OCI-LY3 (cell line): ENCODE measurements at regions not wholly inside any gene's neighbourhood (a gene's known extent, or its start where the extent isn't known, plus 50 kb on each side); places are given as distances from the start of the nearest gene placed in this dataset.
"Not testable (repeated sequence)": the region's sequence is repeated elsewhere in the genome, so short reads cannot be mapped to it uniquely, and the experiment has no call there.

Source experiments
- H2AFZ ChIP-seq: fragments of 200-600, 300-600 bp; shearing (Covaris generic); 2 replicates; pipeline ENCODE4 v1.6.0; 2014; ENCODE audit warnings: antibody characterized with exemption, low read depth, low read length
- H3K27ac ChIP-seq: fragments of 200-600, 300-600 bp; sonication (generic); 2 replicates; pipeline ENCODE4 v1.5.1; 2014; ENCODE audit warnings: mild to moderate bottlenecking, low read length, moderate library complexity, mixed read lengths
- H3K27me3 ChIP-seq: fragments of 200-600, 300-600 bp; sonication (generic); 2 replicates; pipeline ENCODE4 v1.6.1; 2014; ENCODE audit warnings: low read depth, low read length, mixed read lengths
- H3K36me3 ChIP-seq: fragments of 200-600, 300-600 bp; sonication (generic); replicated peaks from 2 replicates; pipeline ENCODE3; 2014; ENCODE audit warnings: low read depth, low read length, mixed read lengths
- H3K4me1 ChIP-seq: fragments of 300-600, 200-600 bp; sonication (generic); 2 replicates; pipeline ENCODE4 v1.6.1; 2014; ENCODE audit warnings: low read length, mixed read lengths
- H3K4me2 ChIP-seq: fragments of 200-600, 300-600 bp; sonication (generic); 2 replicates; pipeline ENCODE4 v1.6.1; 2014; ENCODE audit warnings: low read length, mixed read lengths
- H3K4me3 ChIP-seq: fragments of 300-600, 200-600 bp; sonication (generic); 2 replicates; pipeline ENCODE4 v1.5.1; 2014; ENCODE audit warnings: antibody characterized with exemption, mild to moderate bottlenecking, low read length, moderate library complexity
- H3K79me2 ChIP-seq: fragments of 300-600, 200-600 bp; shearing (Covaris generic); 2 replicates; pipeline ENCODE4 v1.6.1; 2014; ENCODE audit warnings: mild to moderate bottlenecking, low read length, mixed read lengths
- H3K9ac ChIP-seq: fragments of 300-600, 200-600 bp; shearing (Covaris generic); 2 replicates; pipeline ENCODE4 v1.6.0; 2014; ENCODE audit warnings: mild to moderate bottlenecking, low read length, moderate library complexity
- H3K9me3 ChIP-seq: fragments of 200-600, 300-600 bp; shearing (Covaris generic); 2 replicates; pipeline ENCODE4 v1.6.1; 2014; ENCODE audit warnings: low read length, mixed read lengths; ENCODE audit not compliant: insufficient read depth
- H4K20me1 ChIP-seq: fragments of 200-600, 300-600 bp; sonication (generic); 2 replicates; pipeline ENCODE4 v1.6.1; 2016; ENCODE audit warnings: low read length, mixed read lengths; ENCODE audit not compliant: insufficient read depth
- EZH2phosphoT487 ChIP-seq: fragments of 200-600 bp; shearing (Covaris generic); IDR thresholded peaks from 2 replicates; pipeline ENCODE4 v1.6.1; 2018; ENCODE audit warnings: antibody characterized with exemption, mixed run types, low read depth
- TF ChIP-seq, protein P1 (sequence below): fragments of 200-600, 300-600 bp; sonication (generic); IDR thresholded peaks from 2 replicates; pipeline ENCODE4 v1.5.1; 2014; ENCODE audit warnings: antibody characterized with exemption, low read length, low read depth

DNA sequence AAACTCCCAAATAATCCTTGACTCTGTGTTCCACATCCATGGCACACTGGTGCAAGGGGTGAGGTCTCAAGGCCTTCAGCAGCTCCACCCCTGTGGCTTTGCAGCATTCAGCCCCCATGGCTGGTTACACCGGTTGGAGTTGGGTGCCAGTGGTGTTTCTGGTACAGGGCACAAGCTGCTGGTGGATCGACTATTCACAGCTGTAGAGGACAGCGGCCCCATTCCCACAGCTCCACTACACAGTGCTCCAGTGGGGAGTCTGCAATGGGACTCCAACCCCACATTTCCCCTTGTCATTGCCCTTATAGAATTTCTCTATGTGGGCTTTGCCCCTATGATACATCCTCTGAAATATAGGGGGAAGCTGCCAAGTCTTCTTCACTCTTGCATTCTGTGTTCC, 64.3 kb upstream of the SGO1 start:
- H3K79me2 ChIP-seq = no peaks in the 10 kb centered on the region
- H3K27me3 ChIP-seq = 0 out of 2 replicates have a peak, but pooled peaks cover 2% of the 10 kb centered on the region
- H2AFZ ChIP-seq = no peak overlapping the region
- no peak overlapping the region for H3K9ac ChIP-seq
- H3K4me2 ChIP-seq = no peak overlapping the region
- H3K4me1 ChIP-seq = peaks cover 19% of the 10 kb centered on the region
- H3K9me3 ChIP-seq = peaks cover 9% of the 10 kb centered on the region; the same call in 1 of the 2 replicates
- peaks cover 8% of the 10 kb centered on the region for H3K36me3 ChIP-seq
- no peaks in the 10 kb centered on the region for H4K20me1 ChIP-seq
- H3K27ac ChIP-seq = no peak overlapping the region
- TF ChIP-seq, protein P1, sequence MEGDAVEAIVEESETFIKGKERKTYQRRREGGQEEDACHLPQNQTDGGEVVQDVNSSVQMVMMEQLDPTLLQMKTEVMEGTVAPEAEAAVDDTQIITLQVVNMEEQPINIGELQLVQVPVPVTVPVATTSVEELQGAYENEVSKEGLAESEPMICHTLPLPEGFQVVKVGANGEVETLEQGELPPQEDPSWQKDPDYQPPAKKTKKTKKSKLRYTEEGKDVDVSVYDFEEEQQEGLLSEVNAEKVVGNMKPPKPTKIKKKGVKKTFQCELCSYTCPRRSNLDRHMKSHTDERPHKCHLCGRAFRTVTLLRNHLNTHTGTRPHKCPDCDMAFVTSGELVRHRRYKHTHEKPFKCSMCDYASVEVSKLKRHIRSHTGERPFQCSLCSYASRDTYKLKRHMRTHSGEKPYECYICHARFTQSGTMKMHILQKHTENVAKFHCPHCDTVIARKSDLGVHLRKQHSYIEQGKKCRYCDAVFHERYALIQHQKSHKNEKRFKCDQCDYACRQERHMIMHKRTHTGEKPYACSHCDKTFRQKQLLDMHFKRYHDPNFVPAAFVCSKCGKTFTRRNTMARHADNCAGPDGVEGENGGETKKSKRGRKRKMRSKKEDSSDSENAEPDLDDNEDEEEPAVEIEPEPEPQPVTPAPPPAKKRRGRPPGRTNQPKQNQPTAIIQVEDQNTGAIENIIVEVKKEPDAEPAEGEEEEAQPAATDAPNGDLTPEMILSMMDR = no peak
- no peak for TF ChIP-seq EZH2phosphoT487
- H3K4me3 ChIP-seq = no peak overlapping the region

DNA sequence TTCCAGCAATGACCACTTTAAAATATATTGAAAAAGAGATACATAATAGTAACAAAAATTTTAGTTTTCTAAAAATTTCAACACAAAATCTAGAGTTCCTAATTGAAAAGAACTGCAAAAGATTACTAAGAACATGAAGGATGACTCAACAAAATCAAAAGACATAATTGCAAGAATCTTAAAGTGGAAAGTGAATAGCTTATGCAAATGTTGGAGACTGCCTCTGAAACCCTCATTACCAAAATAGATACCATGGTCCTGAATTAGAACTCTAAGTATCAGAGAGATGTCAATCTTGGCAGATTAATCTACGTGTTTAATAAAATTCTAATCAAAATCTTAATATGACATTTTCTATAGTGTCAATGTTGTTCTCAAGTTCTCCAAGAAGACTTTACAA, 60.7 kb upstream of the SGO1 start:
- no peak overlapping the region for H3K4me3 ChIP-seq
- H3K9me3 ChIP-seq = peaks cover 9% of the 10 kb centered on the region; the same call in 1 of the 2 replicates
- H3K27ac ChIP-seq = peak overlapping the region; percentile 61
- H3K4me2 ChIP-seq = peak overlapping the region; percentile 48
- no peaks in the 10 kb centered on the region for H3K27me3 ChIP-seq
- H3K4me1 ChIP-seq = peaks cover 22% of the 10 kb centered on the region
- peaks cover 8% of the 10 kb centered on the region for H3K36me3 ChIP-seq
- H3K79me2 ChIP-seq = no peaks in the 10 kb centered on the region
- no peak overlapping the region for H3K9ac ChIP-seq
- H4K20me1 ChIP-seq = no peaks in the 10 kb centered on the region
- TF ChIP-seq, protein P1 = no peak
- no peak for TF ChIP-seq EZH2phosphoT487
- H2AFZ ChIP-seq = no peak overlapping the region

DNA sequence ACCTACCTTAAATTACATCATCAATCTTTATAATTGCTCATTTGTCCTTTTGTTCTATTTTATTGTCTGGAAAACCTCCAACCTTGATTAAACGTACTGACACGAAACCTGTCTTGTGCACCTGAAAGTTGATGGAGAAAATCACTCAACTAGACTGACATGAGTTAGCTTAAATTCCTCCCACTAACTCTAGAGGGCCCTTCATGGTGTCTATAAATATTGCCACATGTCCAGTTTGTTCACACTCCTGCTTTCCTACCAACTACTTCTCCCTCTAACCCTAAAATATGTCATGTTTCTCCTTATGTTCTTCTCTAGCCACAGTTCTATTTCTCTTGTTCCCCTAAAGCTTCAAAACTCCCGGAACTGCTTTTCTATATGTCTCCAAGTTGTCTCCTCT, 59.8 kb upstream of the SGO1 start:
- H2AFZ ChIP-seq = no peak overlapping the region
- peak overlapping the region; percentile 48 for H3K4me2 ChIP-seq
- no peak overlapping the region for H3K4me3 ChIP-seq
- peak overlapping the region; percentile 61 for H3K27ac ChIP-seq
- no peak for TF ChIP-seq EZH2phosphoT487
- TF ChIP-seq, protein P1 = peak; percentile 51
- peaks cover 8% of the 10 kb centered on the region for H3K36me3 ChIP-seq
- H3K9ac ChIP-seq = peak overlapping the region; percentile 1; the same call in 1 of the 2 replicates
- no peaks in the 10 kb centered on the region for H3K79me2 ChIP-seq
- H3K4me1 ChIP-seq = peaks cover 22% of the 10 kb centered on the region
- H3K9me3 ChIP-seq = peaks cover 9% of the 10 kb centered on the region; the same call in 1 of the 2 replicates
- no peaks in the 10 kb centered on the region for H3K27me3 ChIP-seq
- H4K20me1 ChIP-seq = no peaks in the 10 kb centered on the region

DNA sequence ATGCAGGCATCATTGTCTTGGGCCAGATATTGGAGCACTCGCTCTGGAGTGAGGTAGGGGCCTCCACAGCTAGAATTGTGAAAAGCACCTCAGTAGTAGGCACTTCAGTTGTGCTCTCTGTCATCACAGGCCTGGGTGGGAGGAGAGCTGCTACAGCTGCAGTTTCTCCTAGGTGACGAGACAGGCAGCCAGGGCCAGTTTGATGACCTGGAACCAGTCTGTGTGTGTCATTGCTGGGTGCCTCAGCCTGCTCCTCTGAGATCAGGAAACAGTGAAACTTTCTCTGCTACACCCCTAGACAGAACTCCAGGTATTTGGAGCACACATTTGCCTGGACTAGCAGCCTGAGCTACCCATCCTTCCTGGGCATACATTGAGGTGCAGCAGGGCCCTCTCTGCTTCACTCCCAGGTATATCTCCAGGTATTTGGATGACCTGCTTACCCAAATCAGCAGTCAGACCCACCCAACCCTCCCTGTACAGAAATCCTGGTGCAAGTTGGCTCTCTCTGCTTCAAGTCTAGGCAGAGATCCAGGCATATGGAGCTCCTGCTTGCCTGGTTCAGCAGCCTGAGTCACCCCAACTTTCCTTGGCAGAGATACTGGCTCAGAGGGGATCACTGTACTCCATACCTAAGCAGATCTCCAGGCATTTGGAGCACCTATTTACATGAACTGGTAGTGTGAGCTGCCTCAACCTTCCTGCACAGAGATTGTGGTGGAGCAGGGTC, 54.3 kb upstream of the SGO1 start:
- H3K9ac ChIP-seq = no peak overlapping the region
- no peaks in the 10 kb centered on the region for H3K9me3 ChIP-seq
- H4K20me1 ChIP-seq = no peaks in the 10 kb centered on the region
- no peak overlapping the region for H3K4me3 ChIP-seq
- H2AFZ ChIP-seq = no peak overlapping the region
- no peak overlapping the region for H3K4me2 ChIP-seq
- H3K27ac ChIP-seq = no peak overlapping the region
- H3K4me1 ChIP-seq = peaks cover 15% of the 10 kb centered on the region
- no peaks in the 10 kb centered on the region for H3K79me2 ChIP-seq
- TF ChIP-seq, protein P1 = no peak
- no peak for TF ChIP-seq EZH2phosphoT487
- H3K27me3 ChIP-seq = no peaks in the 10 kb centered on the region
- no peaks in the 10 kb centered on the region for H3K36me3 ChIP-seq

DNA sequence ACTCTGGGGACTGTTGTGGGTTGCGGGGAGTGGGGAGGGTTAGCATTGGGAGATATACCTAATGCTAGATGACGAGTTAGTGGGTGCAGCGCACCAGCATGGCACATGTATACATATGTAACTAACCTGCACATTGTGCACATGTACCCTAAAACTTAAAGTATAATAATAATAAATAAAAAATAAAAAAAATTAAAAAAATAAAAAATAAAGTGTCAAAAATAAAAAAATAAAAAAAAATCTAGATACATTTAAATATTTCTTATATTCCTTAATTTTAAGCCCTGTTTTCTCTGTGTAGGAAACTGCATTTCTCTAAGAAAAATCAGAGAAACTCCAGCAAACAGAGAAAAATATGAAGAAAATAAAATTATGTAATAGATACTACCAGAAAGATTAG, 52.2 kb upstream of the SGO1 start:
- H3K4me2 ChIP-seq, H3K27me3 ChIP-seq, H3K79me2 ChIP-seq, H3K9ac ChIP-seq, H3K4me3 ChIP-seq, H3K36me3 ChIP-seq, H4K20me1 ChIP-seq, H3K27ac ChIP-seq, H3K9me3 ChIP-seq, H2AFZ ChIP-seq: not testable (repeated sequence)
- peaks cover 15% of the 10 kb centered on the region for H3K4me1 ChIP-seq
